ENCODE measurements at regions not wholly inside any gene's neighbourhood (a gene's known extent, or its start where the extent isn't known, plus 50 kb on each side); places are given as distances from the start of the nearest gene placed in this dataset.

- no peak for DNase-seq (ENCODE audit: low read depth)
Observed at GRCh38 chr9:81532251-81532650, 157.1 kb downstream of the TLE1 start.

- DNase-seq (ENCODE audit: low read depth) = no peak
Observed at GRCh38 chr9:81531511-81531910, 157.8 kb downstream of the TLE1 start.

- DNase-seq (ENCODE audit: low read depth) = no peak
Observed at GRCh38 chr9:81530846-81531245, 158.5 kb downstream of the TLE1 start.

DNA sequence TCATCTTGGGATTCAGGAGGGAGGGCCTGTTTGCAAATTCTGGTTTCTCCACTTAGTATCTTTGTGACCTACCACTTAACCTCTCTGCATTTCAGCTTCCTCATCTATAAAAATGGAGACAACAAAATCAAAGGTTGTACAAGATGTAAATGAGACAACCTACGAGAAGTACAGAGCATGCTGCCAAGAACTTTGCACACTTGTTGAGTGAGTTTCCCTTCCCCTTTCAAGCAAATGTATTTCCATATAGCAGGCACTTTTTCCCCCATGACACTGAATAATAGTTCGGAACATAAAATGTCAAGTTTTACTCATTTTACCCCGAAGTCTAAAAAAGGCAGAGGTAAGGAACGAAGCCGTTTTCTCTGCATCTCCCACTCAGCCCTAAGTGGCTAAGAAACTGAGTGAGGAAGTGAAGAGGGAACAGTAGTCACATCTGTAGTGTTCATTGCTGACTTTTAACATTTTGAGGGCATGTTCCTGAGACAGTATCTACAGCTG is 159.0 kb downstream of the TLE1 start:
- DNase-seq (ENCODE audit: low read depth) = no peak

DNA sequence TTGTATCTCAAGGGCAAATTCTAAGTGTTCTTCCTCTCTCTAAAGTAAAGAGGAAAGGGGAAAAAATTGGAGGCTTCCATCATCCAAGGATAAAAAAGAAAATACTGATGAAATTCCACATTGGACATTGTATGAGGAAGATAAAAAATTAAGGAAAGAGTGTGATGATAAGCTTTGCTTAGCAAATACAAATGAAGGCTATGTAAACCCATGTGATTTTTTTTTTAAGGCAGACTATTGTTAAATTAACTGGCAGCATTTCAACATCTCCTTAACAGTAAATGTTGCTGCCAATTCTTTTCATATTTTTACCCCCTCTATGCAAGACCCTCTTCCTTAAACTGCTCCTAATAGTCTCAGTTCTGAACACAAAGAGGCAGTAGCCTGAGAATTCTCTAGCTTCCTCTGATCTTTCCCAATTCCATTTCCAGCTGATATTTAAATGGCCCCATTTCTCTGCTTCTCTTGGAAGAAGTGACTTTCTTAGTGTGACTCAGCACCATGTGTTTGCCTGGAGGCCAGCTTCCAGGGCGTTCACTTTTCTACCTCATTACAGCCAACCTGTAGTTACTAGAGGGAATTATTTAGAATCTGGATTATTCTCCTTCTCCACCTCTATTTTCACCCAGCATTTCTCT is 159.7 kb downstream of the TLE1 start:
- DNase-seq (ENCODE audit: low read depth) = peak; percentile 84

DNA sequence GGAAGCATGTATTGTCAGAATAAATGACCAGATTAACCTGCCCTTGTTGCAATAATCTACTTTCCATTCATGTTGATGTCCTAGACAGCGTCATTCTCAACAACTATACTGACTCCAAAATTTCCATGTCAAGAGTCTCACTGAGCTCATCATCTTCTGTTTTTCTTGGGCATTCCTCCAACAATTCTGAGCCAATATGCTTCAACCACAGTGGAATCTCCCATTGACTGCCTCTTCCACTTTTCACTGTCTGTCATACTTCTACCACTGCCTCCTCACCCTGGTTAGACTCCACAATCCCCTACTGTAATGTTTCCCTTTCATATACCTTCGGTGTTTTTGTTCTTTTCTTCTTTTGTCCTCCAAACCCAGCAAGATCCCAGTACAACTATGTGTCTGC is 162.8 kb downstream of the TLE1 start:
- DNase-seq (ENCODE audit: low read depth) = peak; percentile 85

GRCh38 chr9:81522716-81523551 is 166.4 kb downstream of the TLE1 start:
- peak; percentile 73 for DNase-seq (ENCODE audit: low read depth)

DNA sequence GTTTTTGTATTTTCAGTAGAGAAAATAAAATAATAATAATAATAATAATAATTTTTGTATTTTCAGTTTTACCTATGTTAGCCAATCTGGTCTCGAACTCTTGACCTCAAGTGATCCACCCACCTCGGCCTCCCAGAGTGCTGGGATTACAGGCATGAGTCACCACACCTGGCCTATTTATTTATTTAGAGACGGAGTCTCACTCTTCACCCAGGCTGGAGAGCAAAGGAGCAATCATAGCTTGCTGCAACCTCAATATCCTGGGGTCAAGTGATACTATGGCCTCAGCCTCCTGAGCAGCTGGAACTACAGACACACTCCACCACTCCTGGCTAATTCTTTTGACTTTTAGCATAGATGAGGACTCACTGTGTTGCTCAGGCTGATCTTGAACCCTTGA is 167.5 kb downstream of the TLE1 start:
- DNase-seq (ENCODE audit: low read depth) = peak; percentile 60

- DNase-seq (ENCODE audit: low read depth) = peak; percentile 51
Observed at GRCh38 chr9:81519816-81520495, 169.4 kb downstream of the TLE1 start.

- DNase-seq (ENCODE audit: low read depth) = no peak
Observed at GRCh38 chr9:81517954-81518353, 171.4 kb downstream of the TLE1 start.

DNA sequence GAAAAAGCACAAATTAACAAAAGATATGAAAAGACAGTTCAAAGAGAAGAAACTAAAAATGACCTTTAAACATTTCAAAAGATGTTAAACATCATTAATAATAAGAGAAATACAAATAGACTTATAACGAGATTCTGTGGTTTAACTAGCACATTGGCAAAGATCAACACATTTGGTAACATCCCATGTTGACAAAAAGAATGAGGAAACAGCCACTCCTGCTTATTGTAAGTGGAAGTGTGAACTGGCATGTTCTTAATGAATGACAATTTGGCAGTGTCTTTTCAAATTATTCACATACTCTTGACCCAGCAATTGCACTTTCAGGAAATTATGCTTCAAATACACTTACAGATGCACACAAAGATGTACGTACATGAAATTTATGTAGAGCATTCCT is 176.3 kb downstream of the TLE1 start:
- no peak for DNase-seq (ENCODE audit: low read depth)

GRCh38 chr9:81512641-81513040 is 176.7 kb downstream of the TLE1 start:
- DNase-seq (ENCODE audit: low read depth) = no peak

DNA sequence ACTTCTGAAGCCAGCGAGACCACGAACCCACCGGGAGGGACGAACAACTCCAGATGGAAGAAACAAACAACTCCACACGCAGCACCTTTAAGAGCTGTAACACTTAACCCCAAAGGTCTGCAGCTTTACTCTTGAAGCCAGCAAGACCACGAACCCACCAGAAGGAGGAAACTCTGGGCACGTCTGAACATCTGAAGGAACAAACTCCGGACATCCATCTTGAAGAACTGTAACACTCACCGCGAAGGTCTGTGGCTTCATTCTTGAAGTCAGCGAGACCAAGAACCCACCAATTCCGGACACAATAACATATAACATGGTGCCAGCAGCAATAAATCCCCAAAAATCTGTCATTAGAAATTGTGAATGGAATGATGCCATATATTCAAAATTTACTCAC is 180.9 kb downstream of the TLE1 start:
- no peak for DNase-seq (ENCODE audit: low read depth)

GRCh38 chr9:81506941-81507864 is 182.1 kb downstream of the TLE1 start:
- DNase-seq (ENCODE audit: low read depth) = no peak

GRCh38 chr9:81499594-81499993 is 189.8 kb downstream of the TLE1 start:
- DNase-seq (ENCODE audit: low read depth) = no peak

DNA sequence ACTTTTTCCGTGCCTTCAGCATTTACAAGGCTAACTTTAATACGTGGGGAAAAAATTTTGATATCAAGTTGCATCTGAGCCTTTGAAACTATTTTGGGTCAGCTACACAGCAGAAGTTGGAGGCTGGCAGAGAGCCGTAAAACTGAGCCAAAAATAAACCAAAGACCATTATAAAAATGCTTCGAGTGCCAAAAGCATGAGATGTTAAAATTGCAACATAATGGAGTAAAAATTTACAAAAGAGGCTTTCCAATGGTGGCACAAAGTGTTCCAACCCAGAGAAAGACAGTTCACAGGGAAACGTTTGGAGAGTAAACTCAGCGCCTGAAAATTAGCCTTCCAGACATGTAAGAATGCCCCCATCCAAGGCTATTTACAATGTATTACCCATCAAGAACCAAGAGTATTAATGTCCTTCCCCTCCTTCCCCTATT is 190.3 kb downstream of the TLE1 start:
- DNase-seq (ENCODE audit: low read depth) = peak; percentile 90

DNA sequence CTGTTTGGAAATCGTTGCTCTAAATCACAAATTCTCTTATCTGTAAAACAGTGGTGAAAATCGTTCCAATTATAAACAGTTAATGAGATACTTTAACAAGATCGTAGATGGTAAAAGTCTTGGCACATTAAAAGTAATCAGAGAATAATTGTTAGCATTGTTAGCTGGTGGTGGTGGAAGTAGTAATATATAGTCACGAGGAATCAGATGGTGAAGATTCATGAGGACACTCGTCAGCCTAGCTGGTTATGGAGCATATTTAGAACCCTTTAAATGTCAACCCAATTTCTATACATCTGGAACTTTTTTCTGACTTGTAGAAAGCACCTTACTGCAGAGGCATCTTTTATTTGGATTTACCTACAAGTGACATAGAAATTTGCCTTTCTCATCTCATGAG is 190.8 kb downstream of the TLE1 start:
- DNase-seq (ENCODE audit: low read depth) = no peak

DNA sequence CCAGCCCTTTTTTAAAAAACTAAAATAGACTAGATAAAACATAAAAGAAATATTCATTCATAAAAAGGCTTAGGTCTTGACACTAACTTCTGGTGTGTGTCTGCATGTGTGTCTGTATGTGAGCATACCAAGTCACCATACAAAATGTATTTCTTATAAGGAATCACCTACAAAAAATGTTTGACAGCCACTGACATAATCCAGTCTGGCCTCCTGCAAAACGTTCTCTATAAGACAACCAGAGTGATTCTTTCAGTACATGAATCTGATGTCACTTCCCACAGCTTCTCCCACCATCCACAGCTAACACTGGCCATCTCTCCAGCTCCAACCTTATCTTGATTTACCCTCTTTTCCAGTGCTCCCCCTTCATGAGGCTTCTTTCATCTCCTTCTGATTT is 192.3 kb downstream of the TLE1 start:
- no peak for DNase-seq (ENCODE audit: low read depth)

DNA sequence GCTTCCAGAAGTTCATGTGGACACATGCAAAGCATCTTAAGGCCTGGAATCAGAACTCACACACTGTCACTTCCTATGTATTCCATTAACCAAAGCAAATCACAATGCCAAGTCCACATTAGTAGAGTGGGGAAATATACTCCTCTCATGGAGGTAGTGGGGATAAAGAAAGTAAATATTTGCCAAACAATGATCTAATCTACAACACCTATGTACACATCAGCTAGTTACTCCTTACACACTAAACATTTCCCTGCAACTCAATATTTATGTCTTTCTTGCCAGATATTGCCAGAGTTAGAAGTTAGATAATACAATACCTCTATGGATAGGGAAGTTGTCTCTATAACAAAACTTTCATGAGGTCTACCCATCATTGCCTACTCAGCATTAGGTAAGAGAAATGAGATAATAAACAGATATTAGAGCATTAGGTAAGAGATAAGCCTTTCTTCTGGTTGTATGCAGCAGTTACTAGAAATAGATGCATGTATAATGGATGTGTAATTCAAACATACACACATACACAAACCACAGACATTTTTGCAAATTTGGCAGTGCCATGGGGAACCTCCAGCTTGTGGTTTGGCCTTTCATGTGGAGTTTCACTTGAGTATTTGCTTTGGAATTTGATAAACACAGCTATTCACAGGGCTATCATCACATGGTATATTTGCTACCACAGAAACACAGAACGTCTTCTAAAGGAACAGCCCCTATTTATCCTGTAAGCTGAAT is 196.5 kb downstream of the TLE1 start:
- DNase-seq (ENCODE audit: low read depth) = peak; percentile 98

DNA sequence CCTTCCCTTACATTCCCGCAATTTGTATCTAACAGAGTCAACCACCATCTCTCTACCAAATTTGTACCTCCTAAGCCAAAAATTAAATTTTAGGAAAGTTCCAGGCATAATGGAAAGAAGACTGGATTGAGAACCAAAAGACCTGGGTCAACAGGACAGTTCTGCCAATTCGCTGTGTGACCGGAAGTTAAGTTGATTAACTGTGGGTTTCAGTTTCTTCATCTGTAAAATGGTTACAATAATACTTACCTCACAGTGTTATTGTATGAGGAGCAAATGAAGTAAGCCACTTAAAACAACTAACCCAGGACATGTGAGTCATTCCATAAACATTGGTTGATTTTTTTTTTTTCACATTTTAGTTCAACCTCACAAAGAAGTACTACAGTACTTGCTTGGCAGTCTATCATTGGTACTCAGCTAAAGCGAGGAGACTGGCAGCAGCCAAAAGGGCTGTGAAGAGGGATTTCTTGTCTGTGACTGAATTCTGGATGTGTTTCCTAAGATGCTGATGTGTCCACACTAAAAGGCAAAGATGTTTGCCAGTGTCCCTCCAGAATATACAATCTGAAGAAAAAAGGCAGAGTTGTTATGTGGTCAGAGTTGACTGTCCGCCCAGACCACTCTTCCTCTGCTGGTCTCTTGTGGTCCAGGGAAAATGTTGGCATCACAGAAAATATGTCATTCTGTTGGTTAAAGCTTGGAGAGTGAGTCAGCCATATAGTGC is 198.6 kb downstream of the TLE1 start:
- DNase-seq (ENCODE audit: low read depth) = peak; percentile 95
